VCaP (cell line): ENCODE measurements at regions not wholly inside any gene's neighbourhood (a gene's known extent, or its start where the extent isn't known, plus 50 kb on each side); places are given as distances from the start of the nearest gene placed in this dataset.
"Not testable (repeated sequence)": the region's sequence is repeated elsewhere in the genome, so short reads cannot be mapped to it uniquely, and the experiment has no call there.

Experiments used
- H3K27ac ChIP-seq: fragments of 450-650 bp; 2 replicates; pipeline ENCODE4 v1.5.1; 2017
- CTCF ChIP-seq: fragments of 450-650 bp; conservative IDR thresholded peaks from 2 replicates; pipeline ENCODE4 v1.5.1; 2017; ENCODE audit warnings: mild to moderate bottlenecking, moderate library complexity

GRCh38 chrX:155819966-155820491 lies 61.1 kb upstream of the VAMP7 start:
- no peak overlapping the region for H3K27ac ChIP-seq
- TF ChIP-seq CTCF, result peak; percentile 76

GRCh38 chrX:155819525-155819924 lies 61.6 kb upstream of the VAMP7 start:
- no peak overlapping the region for H3K27ac ChIP-seq
- no peak for TF ChIP-seq CTCF

- H3K27ac ChIP-seq, result not testable (repeated sequence)
These were observed 66.8 kb upstream of the VAMP7 start for GRCh38 chrX:155814391-155814790.

- no peak overlapping the region for H3K27ac ChIP-seq
- TF ChIP-seq CTCF, result no peak
These were observed 101.3 kb upstream of the VAMP7 start for GRCh38 chrX:155779831-155780230.

GRCh38 chrX:155778844-155779553 lies 102.1 kb upstream of the VAMP7 start:
- H3K27ac ChIP-seq, result no peak overlapping the region
- no peak for TF ChIP-seq CTCF

GRCh38 chrX:155774387-155774786 lies 106.8 kb upstream of the VAMP7 start:
- no peak overlapping the region for H3K27ac ChIP-seq
- no peak for TF ChIP-seq CTCF

- TF ChIP-seq CTCF, result no peak
- H3K27ac ChIP-seq, result no peak overlapping the region
These were observed 113.0 kb upstream of the VAMP7 start for GRCh38 chrX:155767876-155768769.
